ENCODE measurements at regions not wholly inside any gene's neighbourhood (a gene's known extent, or its start where the extent isn't known, plus 50 kb on each side); places are given as distances from the start of the nearest gene placed in this dataset.

- Histone ChIP-seq H3K36me3 (no peaks in the 10 kb centered on the region), H3K9me3 (no peaks in the 10 kb centered on the region), H3K27ac (no peak overlapping the region), H3K4me3 (no peak overlapping the region), H3K27me3 (no peaks in the 10 kb centered on the region), H3K9ac (ENCODE audit: low read depth in 2 of 2, low read length in 2 of 2) (no peak overlapping the region), H3K4me1 (no peaks in the 10 kb centered on the region)
- no peak for DNase-seq
- intact Hi-C loops (cut with DNase I): no loop called here
- no peak for TF ChIP-seq CTCF (IDR thresholded peaks at IDR 0.05)
Measured at GRCh38 chr14:97550463-97550862, 753.3 kb downstream of the VRK1 start.

GRCh38 chr14:97554597-97554996 lies 757.4 kb downstream of the VRK1 start:
- no peak overlapping the region for H3K27ac ChIP-seq
- no peak overlapping the region for H3K4me3 ChIP-seq
- no peak for DNase-seq
- H3K36me3 ChIP-seq: no peaks in the 10 kb centered on the region
- no peaks in the 10 kb centered on the region for H3K9me3 ChIP-seq
- H3K9ac ChIP-seq (ENCODE audit: low read depth in 2 of 2, low read length in 2 of 2): no peak overlapping the region
- no peaks in the 10 kb centered on the region for H3K27me3 ChIP-seq
- intact Hi-C loops (cut with DNase I): no loop called here
- H3K4me1 ChIP-seq: no peaks in the 10 kb centered on the region
- TF ChIP-seq CTCF (IDR thresholded peaks at IDR 0.05): no peak

GRCh38 chr14:97564334-97564733 lies 767.2 kb downstream of the VRK1 start:
- DNase-seq: no peak
- no peak for TF ChIP-seq CTCF (IDR thresholded peaks at IDR 0.05)
- Histone ChIP-seq H3K27ac (no peak overlapping the region), H3K27me3 (no peaks in the 10 kb centered on the region), H3K4me1 (no peaks in the 10 kb centered on the region), H3K4me3 (no peak overlapping the region), H3K9ac (ENCODE audit: low read depth in 2 of 2, low read length in 2 of 2) (no peak overlapping the region), H3K9me3 (no peaks in the 10 kb centered on the region), H3K36me3 (no peaks in the 10 kb centered on the region)
- intact Hi-C loops (cut with DNase I): no loop called here

- Histone ChIP-seq H3K9ac (ENCODE audit: low read depth in 2 of 2, low read length in 2 of 2) (no peak overlapping the region), H3K9me3 (no peaks in the 10 kb centered on the region), H3K27ac (no peak overlapping the region), H3K4me3 (no peak overlapping the region), H3K4me1 (no peaks in the 10 kb centered on the region), H3K27me3 (no peaks in the 10 kb centered on the region), H3K36me3 (no peaks in the 10 kb centered on the region)
- DNase-seq: no peak
- no peak for TF ChIP-seq CTCF (IDR thresholded peaks at IDR 0.05)
- intact Hi-C loops (cut with DNase I): no loop called here
Measured at GRCh38 chr14:97571201-97571600, 774.0 kb downstream of the VRK1 start.

- Histone ChIP-seq H3K27me3 (no peaks in the 10 kb centered on the region), H3K9ac (ENCODE audit: low read depth in 2 of 2, low read length in 2 of 2) (no peak overlapping the region), H3K9me3 (no peaks in the 10 kb centered on the region), H3K4me1 (no peaks in the 10 kb centered on the region), H3K36me3 (no peaks in the 10 kb centered on the region), H3K27ac (no peak overlapping the region), H3K4me3 (no peak overlapping the region)
- no peak for DNase-seq
- TF ChIP-seq CTCF (IDR thresholded peaks at IDR 0.05): no peak
- intact Hi-C loops (cut with DNase I): no loop called here
Measured at GRCh38 chr14:97571866-97572555, 774.8 kb downstream of the VRK1 start.

All from colonic mucosa (tissue), 4 donors.